ENCODE measurements at regions not wholly inside any gene's neighbourhood (a gene's known extent, or its start where the extent isn't known, plus 50 kb on each side); places are given as distances from the start of the nearest gene placed in this dataset.
A peak's percentile ranks its signal among the peaks of the same experiment; 100 is the strongest.

DNA sequence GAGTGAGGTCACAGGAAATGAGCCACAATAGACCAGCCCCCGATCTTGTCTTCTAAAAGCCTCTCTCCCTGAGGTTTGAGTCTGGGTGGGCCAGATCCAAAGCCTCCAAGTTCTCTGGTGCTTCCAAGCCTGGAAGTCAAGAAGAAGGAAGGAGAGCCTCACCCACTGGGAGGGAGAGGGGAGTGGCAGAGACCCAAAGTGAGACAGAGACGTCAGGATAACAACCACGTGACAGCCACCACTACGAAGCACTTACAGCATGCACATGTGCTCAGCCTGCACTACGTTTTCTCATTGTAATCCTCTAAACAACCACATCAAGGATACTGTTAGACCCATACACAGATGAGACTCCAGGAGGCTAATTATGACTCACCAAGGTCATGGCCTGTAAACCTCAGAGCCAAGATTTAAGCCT is 197.3 kb upstream of the LINGO1 start:
- no peaks in the 10 kb centered on the region for H3K9me3 ChIP-seq (ENCODE audit: insufficient read depth in 2 of 2, low read depth in 1 of 2, low read length in 1 of 2)
- peaks cover 0 to 6% (median 3%) of the 10 kb centered on the region in 4 experiments; a peak in 2 of 7 replicates for H3K4me1 ChIP-seq (replicated peaks in 1 of 4; ENCODE audit: control insufficient read depth in 3 of 4, insufficient read depth in 4 of 4, low read length in 3 of 4)
- no peaks in the 10 kb centered on the region for H3K36me3 ChIP-seq (ENCODE audit: control insufficient read depth in 2 of 4, insufficient read depth in 4 of 4, low read length in 3 of 4)
- H3K27ac ChIP-seq (ENCODE audit: low read depth, low read length): no peak overlapping the region
- H4K20me1 ChIP-seq (replicated peaks in 1 of 2; ENCODE audit: control insufficient read depth in 1 of 2, insufficient read depth in 2 of 2, low read length in 2 of 2): no peaks in the 10 kb centered on the region
- no peak overlapping the region for H3K56ac ChIP-seq (replicated peaks; ENCODE audit: insufficient read length, low read depth, low read length)
- no peak overlapping the region for H2BK120ac ChIP-seq (replicated peaks; ENCODE audit: low read depth, low read length)
- no peak overlapping the region for H3K9ac ChIP-seq (replicated peaks in 1 of 4; ENCODE audit: extremely low read depth in 1 of 4, low read depth in 3 of 4, low read length in 3 of 4)
- no peak for DNase-seq (ENCODE audit: low read depth in 1 of 2, low spot score in 2 of 2)
- H3K79me2 ChIP-seq (ENCODE audit: control insufficient read depth in 1 of 2, insufficient read depth in 2 of 2, low read length in 2 of 2): no peaks in the 10 kb centered on the region
- no peak overlapping the region for H4K8ac ChIP-seq (ENCODE audit: extremely low read depth, insufficient read depth, low read length)
- no peak for FAIRE-seq
- H2BK5ac ChIP-seq (ENCODE audit: low read depth, low read length): no peak overlapping the region
- H3K23ac ChIP-seq (ENCODE audit: insufficient read length): no peak overlapping the region
- no peak overlapping the region for H4K91ac ChIP-seq (replicated peaks; ENCODE audit: insufficient read length, low read length)
- H3K14ac ChIP-seq (ENCODE audit: insufficient read length): no peak overlapping the region
- H3K23me2 ChIP-seq (ENCODE audit: low read depth, low read length): no peaks in the 10 kb centered on the region
- no peak overlapping the region for H3K4me2 ChIP-seq (ENCODE audit: insufficient read depth in 1 of 2, low read depth in 2 of 2, low read length in 2 of 2)
- 0 out of 2 replicates have a peak overlapping the region, but pooled peaks have one; percentile 5 for H2AFZ ChIP-seq (ENCODE audit: low read length)
- H2BK15ac ChIP-seq (ENCODE audit: low read length): no peak overlapping the region
- no peak overlapping the region for H2BK12ac ChIP-seq (ENCODE audit: low read depth, low read length)
- no peak overlapping the region for H4K5ac ChIP-seq (ENCODE audit: insufficient read length, low read depth, low read length)
- POLR2A ChIA-PET (ENCODE audit: partially characterized antibody): no interaction called here
- no peak overlapping the region for H3K18ac ChIP-seq (ENCODE audit: extremely low read depth, low read length)
- H3K27me3 ChIP-seq (replicated peaks in 1 of 4; ENCODE audit: control insufficient read depth in 3 of 4, extremely low read depth in 1 of 4, insufficient read depth in 3 of 4, low read length in 3 of 4): no peaks in the 10 kb centered on the region; a peak in 1 of 7 replicates
- no peak overlapping the region for H3K4me3 ChIP-seq (ENCODE audit: extremely low read depth in 1 of 4, insufficient read depth in 2 of 4, low read depth in 3 of 4, low read length in 4 of 4)
- WGBS, 2 experiments (ENCODE audit: extremely low coverage in 1 of 2, insufficient coverage in 1 of 2, insufficient read length in 1 of 2, insufficient replicate concordance in 2 of 2, low coverage in 1 of 2, low lambda C conversion rate in 2 of 2, missing lambda C conversion rate in 1 of 2): 71% methylated on average over 5 of the region's 5 CpGs; no CpG with 5 or more reads in 1 of the 2 experiments
- no peak overlapping the region for H2AK5ac ChIP-seq (ENCODE audit: low read depth, low read length)
- H2BK20ac ChIP-seq (ENCODE audit: low read length): no peak overlapping the region
- no peaks in the 10 kb centered on the region for H3K79me1 ChIP-seq (ENCODE audit: low read depth, low read length)
- CTCF ChIA-PET (ENCODE audit: partially characterized antibody): interaction anchor here (1.0 to 5.5 kb wide), 6 partner anchors 9 to 196 kb away, joined by 3 to 56 read pairs (median 5); no protein-coding TSS in a partner anchor
- H3K4ac ChIP-seq (replicated peaks; ENCODE audit: insufficient read length, low read depth, low read length): no peak overlapping the region
- TF ChIP-seq SUZ12 (IDR thresholded peaks at IDR 0.05; ENCODE audit: low read length) (no peak), EGR1 (IDR thresholded peaks at IDR 0.05; ENCODE audit: borderline replicate concordance, low read depth, low read length) (no peak), POLR2AphosphoS5 (IDR thresholded peaks at IDR 0.05; ENCODE audit: low read depth, low read length) (no peak), SAP30 (IDR thresholded peaks at IDR 0.05; ENCODE audit: insufficient read depth, insufficient replicate concordance, low read length) (no peak), SRF (IDR thresholded peaks at IDR 0.05; ENCODE audit: low read depth, low read length) (no peak), PHF8 (conservative IDR thresholded peaks at IDR 0.05; ENCODE audit: low read depth, low read length) (no peak), SIRT6 (IDR thresholded peaks at IDR 0.05; ENCODE audit: low read length) (no peak), POLR2A (IDR thresholded peaks at IDR 0.05; ENCODE audit: control extremely low read depth in 1 of 2, low read depth in 2 of 2, low read length in 2 of 2) (no peak), SP1 (IDR thresholded peaks at IDR 0.05; ENCODE audit: low read depth, low read length) (no peak), TAF7 (optimal IDR thresholded peaks at IDR 0.05; ENCODE audit: borderline replicate concordance, low read depth, low read length) (no peak), KDM1A (IDR thresholded peaks at IDR 0.05; ENCODE audit: borderline replicate concordance, low read length) (no peak), TAF1 (IDR thresholded peaks at IDR 0.05; ENCODE audit: low read depth, low read length) (no peak)
- TF ChIP-seq, protein P1, sequence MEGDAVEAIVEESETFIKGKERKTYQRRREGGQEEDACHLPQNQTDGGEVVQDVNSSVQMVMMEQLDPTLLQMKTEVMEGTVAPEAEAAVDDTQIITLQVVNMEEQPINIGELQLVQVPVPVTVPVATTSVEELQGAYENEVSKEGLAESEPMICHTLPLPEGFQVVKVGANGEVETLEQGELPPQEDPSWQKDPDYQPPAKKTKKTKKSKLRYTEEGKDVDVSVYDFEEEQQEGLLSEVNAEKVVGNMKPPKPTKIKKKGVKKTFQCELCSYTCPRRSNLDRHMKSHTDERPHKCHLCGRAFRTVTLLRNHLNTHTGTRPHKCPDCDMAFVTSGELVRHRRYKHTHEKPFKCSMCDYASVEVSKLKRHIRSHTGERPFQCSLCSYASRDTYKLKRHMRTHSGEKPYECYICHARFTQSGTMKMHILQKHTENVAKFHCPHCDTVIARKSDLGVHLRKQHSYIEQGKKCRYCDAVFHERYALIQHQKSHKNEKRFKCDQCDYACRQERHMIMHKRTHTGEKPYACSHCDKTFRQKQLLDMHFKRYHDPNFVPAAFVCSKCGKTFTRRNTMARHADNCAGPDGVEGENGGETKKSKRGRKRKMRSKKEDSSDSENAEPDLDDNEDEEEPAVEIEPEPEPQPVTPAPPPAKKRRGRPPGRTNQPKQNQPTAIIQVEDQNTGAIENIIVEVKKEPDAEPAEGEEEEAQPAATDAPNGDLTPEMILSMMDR (IDR thresholded peaks at IDR 0.05; ENCODE audit: control extremely low read depth in 1 of 3, insufficient read depth in 1 of 3, low read depth in 1 of 3, low read length in 3 of 3): no peak

Measured in H1 (cell line).